ENCODE measurements at regions not wholly inside any gene's neighbourhood (a gene's known extent, or its start where the extent isn't known, plus 50 kb on each side); places are given as distances from the start of the nearest gene placed in this dataset.

GRCh38 chr2:76639171-76639680 is 883.0 kb downstream of the LRRTM4 start:
- 68 to 73% (median 72%) methylated on average over 5 of the region's 5 CpGs for WGBS, 3 donors
- no peak for TF ChIP-seq CTCF (IDR thresholded peaks at IDR 0.05)
- no peak for ATAC-seq
- Histone ChIP-seq H3K27me3 (ENCODE audit: insufficient read depth in 3 of 3, low read length in 2 of 3) (no peaks in the 10 kb centered on the region), H3K36me3 (ENCODE audit: insufficient read depth in 1 of 2, low read depth in 1 of 2) (no peaks in the 10 kb centered on the region), H3K4me3 (no peak overlapping the region), H3K4me1 (no peaks in the 10 kb centered on the region), H3K27ac (no peak overlapping the region), H3K9me3 (peaks cover under 1% of the 10 kb centered on the region)
- intact Hi-C loops (cut with DNase I): no loop called here
- no peak for DNase-seq

- intact Hi-C loops (cut with DNase I): no loop called here
- no peaks in the 10 kb centered on the region for H3K36me3 ChIP-seq (ENCODE audit: insufficient read depth in 1 of 2, low read depth in 1 of 2)
These were observed 888.8 kb downstream of the LRRTM4 start for GRCh38 chr2:76633276-76633921.

GRCh38 chr2:76625101-76625500 is 897.1 kb downstream of the LRRTM4 start:
- Histone ChIP-seq H3K27me3 (ENCODE audit: insufficient read depth in 3 of 3, low read length in 2 of 3) (peaks cover 0 to 2% (median 0%) of the 10 kb centered on the region in 3 donors), H3K27ac (no peak overlapping the region), H3K9me3 (no peaks in the 10 kb centered on the region), H3K4me3 (no peak overlapping the region), H3K36me3 (ENCODE audit: insufficient read depth in 1 of 2, low read depth in 1 of 2) (no peaks in the 10 kb centered on the region), H3K4me1 (no peaks in the 10 kb centered on the region)
- intact Hi-C loops (cut with DNase I): no loop called here
- no peak for TF ChIP-seq CTCF (IDR thresholded peaks at IDR 0.05)
- no peak for DNase-seq
- 51 to 67% (median 59%) methylated on average over 3 of the region's 3 CpGs for WGBS, 3 donors
- ATAC-seq: no peak

More at GRCh38 chr2:76633276-76633921, 888.8 kb downstream of the LRRTM4 start:
- Histone ChIP-seq H3K4me1 (no peaks in the 10 kb centered on the region), H3K9me3 (no peaks in the 10 kb centered on the region), H3K27me3 (ENCODE audit: insufficient read depth in 3 of 3, low read length in 2 of 3) (no peaks in the 10 kb centered on the region), H3K27ac (no peak overlapping the region), H3K4me3 (no peak overlapping the region)
- TF ChIP-seq CTCF (IDR thresholded peaks at IDR 0.05): no peak
- WGBS, 3 donors: 85 to 87% (median 87%) methylated on average over 3 of the region's 3 CpGs
- DNase-seq (no peak), ATAC-seq (no peak)

- H3K27ac ChIP-seq: no peak overlapping the region
- TF ChIP-seq CTCF (IDR thresholded peaks at IDR 0.05): no peak
- H3K4me1 ChIP-seq: no peaks in the 10 kb centered on the region
- no peak overlapping the region for H3K4me3 ChIP-seq
- intact Hi-C loops (cut with DNase I): no loop called here
- H3K27me3 ChIP-seq (ENCODE audit: insufficient read depth in 3 of 3, low read length in 2 of 3): no peaks in the 10 kb centered on the region
- ATAC-seq (no peak), DNase-seq (no peak)
- H3K9me3 ChIP-seq: no peaks in the 10 kb centered on the region
- no peaks in the 10 kb centered on the region for H3K36me3 ChIP-seq (ENCODE audit: insufficient read depth in 1 of 2, low read depth in 1 of 2)
These were observed 902.6 kb upstream of the GCFC2 start for GRCh38 chr2:76613330-76613729.

- TF ChIP-seq CTCF (IDR thresholded peaks at IDR 0.05): no peak
- Histone ChIP-seq H3K4me1 (no peaks in the 10 kb centered on the region), H3K4me3 (no peak overlapping the region), H3K27ac (no peak overlapping the region), H3K9me3 (no peaks in the 10 kb centered on the region), H3K27me3 (ENCODE audit: insufficient read depth in 3 of 3, low read length in 2 of 3) (no peaks in the 10 kb centered on the region), H3K36me3 (ENCODE audit: insufficient read depth in 1 of 2, low read depth in 1 of 2) (no peaks in the 10 kb centered on the region)
- DNase-seq: no peak
- ATAC-seq: no peak
- intact Hi-C loops (cut with DNase I): no loop called here
- WGBS, 3 donors: 64 to 66% (median 65%) methylated on average over 2 of the region's 2 CpGs
These were observed 902.0 kb upstream of the GCFC2 start for GRCh38 chr2:76612764-76613163.
